Common myeloid progenitor, CD34-positive (primary cell): ENCODE measurements at regions not wholly inside any gene's neighbourhood (a gene's known extent, or its start where the extent isn't known, plus 50 kb on each side); places are given as distances from the start of the nearest gene placed in this dataset.
"Not testable (repeated sequence)": the region's sequence is repeated elsewhere in the genome, so short reads cannot be mapped to it uniquely, and the experiment has no call there.

Source experiments
- CTCF ChIA-PET: fragments of 350-600 bp; sonication (Branson Sonifier 250); formaldehyde crosslinking; loops from one replicate; lab custom pipeline; 2021; ENCODE audit warnings: antibody characterized with exemption; lab: Charles Lee
- POLR2A ChIA-PET: fragments of 350-600 bp; sonication (Branson Sonifier 250); formaldehyde crosslinking; loops from one replicate; lab custom pipeline; 2021; ENCODE audit warnings: antibody characterized with exemption; lab: Charles Lee
- DNase-seq, 3 donors: peaks; one replicate each; pipeline versions ENCODE4 v3.0.0 to v3.0.0-alpha.2; 2013
- H3K27ac ChIP-seq, 2 experiments: 1 replicate in 1 of 2; 2 replicates in 1 of 2; pipeline ENCODE4 v1.7.0; 2013; ENCODE audit warnings: inconsistent platforms in 2 of 2, low read length in 2 of 2, mild to moderate bottlenecking in 2 of 2, low read depth in 1 of 2, moderate library complexity in 1 of 2; ENCODE audit not compliant: severe bottlenecking in 2 of 2, insufficient read depth in 1 of 2, poor library complexity in 1 of 2
- H3K27me3 ChIP-seq, 5 experiments: replicated peaks in 2 of 5; 1 replicate in 3 of 5; 2 replicates in 2 of 5; pipeline versions ENCODE4 v1.6.1 to v1.7.0; 2013; ENCODE audit warnings: low read length in 4 of 5, mild to moderate bottlenecking in 2 of 5, moderate library complexity in 2 of 5, inconsistent platforms in 1 of 5; ENCODE audit not compliant: insufficient read depth in 5 of 5, control insufficient read depth in 4 of 5
- H3K36me3 ChIP-seq, 4 experiments: 1 replicate in 2 of 4; 2 replicates in 2 of 4; pipeline versions ENCODE4 v1.6.1 to v1.7.0; 2013; ENCODE audit warnings: low read length in 3 of 4, control low read depth in 1 of 4, mild to moderate bottlenecking in 1 of 4; ENCODE audit not compliant: control insufficient read depth in 4 of 4, insufficient read depth in 4 of 4
- H3K4me1 ChIP-seq, 4 experiments: 1 replicate in 3 of 4; 2 replicates in 1 of 4; pipeline versions ENCODE4 v1.6.1 to v1.7.1; 2013; ENCODE audit warnings: low read length in 3 of 4, mild to moderate bottlenecking in 3 of 4, control low read depth in 1 of 4, inconsistent platforms in 1 of 4, moderate library complexity in 1 of 4; ENCODE audit not compliant: control insufficient read depth in 4 of 4, insufficient read depth in 4 of 4; ENCODE audit errors: control extremely low read depth in 1 of 4
- H3K4me3 ChIP-seq, 7 experiments: 1 replicate in 4 of 7; 2 replicates in 3 of 7; pipeline versions ENCODE4 v1.5.1 to v1.7.0; 2013; ENCODE audit warnings: mild to moderate bottlenecking in 7 of 7, low read length in 6 of 7, moderate library complexity in 6 of 7, inconsistent platforms in 2 of 7, low read depth in 2 of 7, control low read depth in 1 of 7; ENCODE audit not compliant: insufficient read depth in 4 of 7, control insufficient read depth in 1 of 7; ENCODE audit errors: extremely low read depth in 1 of 7
- H3K9me3 ChIP-seq, 5 experiments: 1 replicate in 4 of 5; 2 replicates in 1 of 5; pipeline versions ENCODE4 v1.6.1 to v1.7.1; 2013; ENCODE audit warnings: low read length in 4 of 5, mild to moderate bottlenecking in 2 of 5, inconsistent platforms in 1 of 5, low read depth in 1 of 5, moderate library complexity in 1 of 5; ENCODE audit not compliant: control insufficient read depth in 4 of 5, insufficient read depth in 2 of 5; ENCODE audit errors: control extremely low read depth in 1 of 5
- WGBS: methylation state at CpG from one replicate; pipeline ENCODE4 v1.1.5; 2013; ENCODE audit not compliant: insufficient coverage; 5-methylcytosine and 5-hydroxymethylcytosine counted together

DNA sequence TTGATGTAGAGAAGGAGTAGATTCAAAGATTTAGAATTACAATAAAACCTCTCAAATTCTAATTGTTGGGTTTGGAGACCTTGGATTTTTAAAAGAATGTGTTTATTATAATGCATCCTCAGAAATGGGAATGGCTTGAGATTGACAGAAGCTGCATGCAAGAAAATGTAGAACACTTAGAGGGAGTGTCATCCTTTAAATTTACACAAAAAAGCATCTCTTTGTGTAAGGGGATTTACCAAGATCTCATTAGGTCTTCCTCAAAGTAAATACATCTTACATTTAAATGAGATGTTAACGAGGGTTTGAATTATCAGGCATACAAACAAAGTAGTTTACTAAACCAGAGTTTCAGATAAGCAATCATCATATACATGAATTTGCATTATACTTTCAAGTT is 615.0 kb downstream of the FAM133A start:
- no CpG with 5 or more reads among the region's 1 CpG for WGBS
- H3K36me3 ChIP-seq = no peaks in the 10 kb centered on the region
- H3K27me3 ChIP-seq = no peaks in the 10 kb centered on the region
- H3K9me3 ChIP-seq = no peaks in the 10 kb centered on the region
- POLR2A ChIA-PET = no interaction called here
- no peak overlapping the region for H3K4me3 ChIP-seq
- CTCF ChIA-PET = no interaction called here
- H3K4me1 ChIP-seq = no peaks in the 10 kb centered on the region
- no peak for DNase-seq
- H3K27ac ChIP-seq = no peak overlapping the region

DNA sequence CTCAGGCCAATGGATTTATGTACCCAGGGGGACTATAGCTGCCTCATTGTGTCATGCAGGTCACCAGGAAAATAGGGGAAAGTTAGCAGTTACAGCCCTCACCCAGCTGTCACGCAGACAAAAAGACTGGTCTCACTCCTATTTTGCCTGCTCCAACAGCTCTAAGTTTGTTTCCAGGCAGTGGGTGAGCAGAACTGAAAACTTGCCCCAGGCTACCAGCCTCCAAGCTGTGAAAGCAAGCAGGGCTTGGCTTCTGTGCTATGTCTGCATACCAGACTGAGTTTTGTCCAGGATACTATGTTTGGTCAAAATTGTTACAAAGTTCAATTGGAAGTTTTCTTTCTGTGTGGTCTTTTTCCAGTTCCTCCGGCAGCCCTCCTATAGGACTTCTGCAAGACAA is 628.4 kb downstream of the FAM133A start:
- 93% methylated on average over 2 of the region's 2 CpGs for WGBS
- CTCF ChIA-PET = no interaction called here
- H3K36me3 ChIP-seq = no peaks in the 10 kb centered on the region

DNA sequence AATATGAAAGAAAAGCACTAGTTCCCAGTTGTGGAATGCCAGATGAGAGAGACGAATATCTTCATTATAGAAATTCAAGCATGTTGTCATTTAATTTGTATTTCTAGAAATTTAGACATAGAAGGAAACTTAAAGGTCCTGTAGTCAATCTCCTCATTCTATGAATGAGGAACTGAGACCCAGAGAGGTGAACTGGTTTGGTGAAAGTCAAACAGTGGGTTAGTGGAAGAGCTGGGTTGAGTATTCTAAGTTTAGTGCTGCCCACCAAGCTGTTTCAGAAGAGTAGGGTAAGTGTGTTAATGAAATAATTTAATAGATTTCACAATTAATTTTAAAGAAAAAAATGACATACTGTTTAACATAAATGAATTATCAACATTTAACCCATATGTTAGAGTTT is 655.2 kb downstream of the FAM133A start:
- CTCF ChIA-PET = no interaction called here
- no peak overlapping the region for H3K27ac ChIP-seq
- POLR2A ChIA-PET = no interaction called here
- no peaks in the 10 kb centered on the region for H3K4me1 ChIP-seq
- no CpG with 5 or more reads among the region's 1 CpG for whole genome bisulfite sequencing
- no peak for DNase-seq
- H3K36me3 ChIP-seq = no peaks in the 10 kb centered on the region
- H3K27me3 ChIP-seq = no peaks in the 10 kb centered on the region
- H3K9me3 ChIP-seq = no peaks in the 10 kb centered on the region
- no peak overlapping the region for H3K4me3 ChIP-seq

More for the DNA sequence above, 628.4 kb downstream of the FAM133A start:
- no peak overlapping the region for H3K27ac ChIP-seq
- no peak for DNase-seq
- no peaks in the 10 kb centered on the region for H3K27me3 ChIP-seq
- no peaks in the 10 kb centered on the region for H3K4me1 ChIP-seq
- peaks cover 0 to 6% (median 2%) of the 10 kb centered on the region in 5 experiments for H3K9me3 ChIP-seq
- no peak overlapping the region for H3K4me3 ChIP-seq
- POLR2A ChIA-PET = no interaction called here

DNA sequence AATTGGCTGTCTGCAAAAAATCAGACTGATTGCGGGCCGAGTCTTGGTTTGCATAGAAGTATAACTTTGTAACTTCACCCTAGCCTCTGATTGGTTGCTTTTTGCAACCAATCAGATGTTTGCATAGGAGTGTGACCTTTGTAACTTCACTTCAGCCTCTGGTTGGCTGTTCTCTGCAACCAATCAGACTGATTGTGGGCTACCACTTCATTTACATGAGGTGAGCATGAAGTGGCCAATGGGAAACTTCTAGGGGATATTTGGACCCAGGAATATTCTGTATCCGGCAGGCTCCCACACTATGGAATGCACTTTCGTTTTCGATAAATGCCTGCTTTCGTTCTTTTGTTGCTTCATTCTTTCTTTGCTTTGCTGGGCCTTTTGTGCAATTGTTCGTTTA is 667.7 kb downstream of the FAM133A start:
- H3K27me3 ChIP-seq = not testable (repeated sequence)

DNA sequence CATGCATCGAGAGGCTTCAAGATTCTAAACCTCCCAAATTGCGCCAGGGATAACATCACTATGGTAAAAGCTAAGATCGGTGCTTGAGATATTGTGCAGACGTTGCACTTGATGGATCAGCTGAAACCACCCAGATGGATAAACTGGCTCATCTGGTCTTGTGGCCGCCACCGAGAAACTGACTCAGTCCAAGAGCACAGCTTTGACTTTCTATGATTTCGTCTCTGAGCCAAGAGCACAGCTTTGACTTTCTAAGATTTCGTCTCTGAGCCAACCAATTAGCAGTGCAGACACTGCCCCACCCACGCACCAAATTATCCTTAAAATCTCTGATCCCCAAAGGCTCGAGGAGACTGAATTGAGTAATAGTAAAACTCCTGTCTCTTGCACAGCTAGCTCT is 687.2 kb downstream of the FAM133A start:
- WGBS = 92% methylated on average over 10 of the region's 10 CpGs
- no peak overlapping the region for H3K4me3 ChIP-seq
- no peaks in the 10 kb centered on the region for H3K4me1 ChIP-seq
- H3K9me3 ChIP-seq = no peaks in the 10 kb centered on the region
- H3K27ac ChIP-seq = no peak overlapping the region
- no peaks in the 10 kb centered on the region for H3K27me3 ChIP-seq
- ChIA-PET CTCF (interaction anchor here (0.6 kb wide), 1 partner anchor 1256 kb away, joined by 3 read pairs; no protein-coding TSS in a partner anchor), POLR2A (no interaction called here)
- H3K36me3 ChIP-seq = no peaks in the 10 kb centered on the region
- DNase-seq = no peak

More for the DNA sequence above, 667.7 kb downstream of the FAM133A start:
- 95% methylated on average over 7 of the region's 7 CpGs for WGBS
- DNase-seq, H3K9me3 ChIP-seq, POLR2A ChIA-PET, H3K4me3 ChIP-seq, H3K4me1 ChIP-seq, CTCF ChIA-PET, H3K27ac ChIP-seq, H3K36me3 ChIP-seq: not testable (repeated sequence)

DNA sequence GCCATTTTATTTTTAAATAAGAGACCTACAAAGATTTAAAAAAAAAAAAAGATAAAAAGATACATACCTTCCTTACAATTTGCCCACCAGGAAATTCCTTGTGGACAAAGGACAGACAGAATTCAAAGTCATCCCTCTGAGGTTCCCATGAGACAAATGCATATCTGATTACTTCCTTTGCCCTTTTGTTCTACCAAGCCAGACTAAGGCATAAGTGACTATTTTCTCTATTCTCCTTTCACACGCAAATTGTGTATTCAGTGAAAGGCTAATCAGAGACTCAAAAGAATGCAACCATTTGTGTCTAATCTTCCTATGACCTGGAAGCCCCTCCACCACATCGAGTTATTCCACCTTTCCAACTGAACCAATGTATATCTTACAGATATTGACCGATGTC is 691.7 kb downstream of the FAM133A start:
- Histone ChIP-seq H3K27ac (no peak overlapping the region), H3K4me1 (no peaks in the 10 kb centered on the region), H3K36me3 (no peaks in the 10 kb centered on the region), H3K4me3 (no peak overlapping the region), H3K27me3 (no peaks in the 10 kb centered on the region), H3K9me3 (no peaks in the 10 kb centered on the region)
- no peak for DNase-seq
- POLR2A ChIA-PET = no interaction called here
- 96% methylated on average over 3 of the region's 3 CpGs for WGBS
- CTCF ChIA-PET = no interaction called here

DNA sequence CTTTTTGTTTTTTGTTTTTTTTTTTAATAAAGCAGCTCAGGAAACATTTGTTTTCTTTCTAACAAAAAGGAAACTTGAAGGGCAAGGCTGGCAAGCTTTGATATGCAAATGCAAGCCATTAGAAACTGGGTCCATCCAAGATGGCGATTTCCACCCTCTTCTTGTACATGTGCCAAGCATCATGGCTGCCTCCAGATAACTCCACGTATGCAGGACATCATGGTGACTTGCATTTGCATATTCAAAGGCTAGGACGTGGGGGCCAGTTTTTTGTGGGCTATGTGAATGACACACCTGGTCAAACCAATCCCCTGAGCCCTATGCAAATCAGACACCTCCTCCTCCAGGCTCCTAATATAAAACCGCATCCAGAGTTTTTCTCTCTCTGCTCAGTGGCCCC is 692.6 kb downstream of the FAM133A start:
- POLR2A ChIA-PET = no interaction called here
- CTCF ChIA-PET = no interaction called here
- Histone ChIP-seq H3K4me1 (no peaks in the 10 kb centered on the region), H3K27me3 (no peaks in the 10 kb centered on the region), H3K9me3 (no peaks in the 10 kb centered on the region), H3K27ac (no peak overlapping the region), H3K4me3 (no peak overlapping the region), H3K36me3 (no peaks in the 10 kb centered on the region)
- 85% methylated on average over 4 of the region's 4 CpGs for WGBS
- no peak for DNase-seq
